CD4-positive, alpha-beta T cell (primary cell): ENCODE measurements at regions not wholly inside any gene's neighbourhood (a gene's known extent, or its start where the extent isn't known, plus 50 kb on each side); places are given as distances from the start of the nearest gene placed in this dataset.

Experiments
- ATAC-seq: fragments of 200-7000 bp; cut with Tn5 transposase; one replicate; pipeline ENCODE4 v1.10.0; 2022; ENCODE audit warnings: mild to moderate bottlenecking; ENCODE audit not compliant: poor library complexity
- CTCF ChIA-PET: fragments of 350-600 bp; sonication (Branson Sonifier 250); formaldehyde crosslinking; loops from one replicate; lab custom pipeline; 2021; ENCODE audit warnings: antibody characterized with exemption, inconsistent platforms; lab: Charles Lee
- POLR2A ChIA-PET: fragments of 350-600 bp; sonication (Branson Sonifier 250); formaldehyde crosslinking; loops from one replicate; lab custom pipeline; 2021; ENCODE audit warnings: antibody characterized with exemption, inconsistent platforms; lab: Charles Lee
- DNase-seq, 14 experiments: peaks; one replicate each; pipeline ENCODE4 v3.0.0-alpha.2; 2013 to 2020; ENCODE audit warnings: mixed read lengths in 2 of 14
- H3K27ac ChIP-seq, 2 donors: one replicate each; pipeline versions ENCODE4 v1.5.1 to v1.7.0; 2013; ENCODE audit warnings: low read length in 2 of 2, low read depth in 1 of 2, mild to moderate bottlenecking in 1 of 2
- H3K27me3 ChIP-seq, 2 experiments: 1 replicate in 1 of 2; 2 replicates in 1 of 2; pipeline versions ENCODE4 v1.6.1 to v1.7.0; 2013; ENCODE audit warnings: low read length in 2 of 2, control low read depth in 1 of 2, mild to moderate bottlenecking in 1 of 2, moderate library complexity in 1 of 2; ENCODE audit not compliant: insufficient read depth in 2 of 2, control insufficient read depth in 1 of 2
- H3K36me3 ChIP-seq: one replicate; pipeline ENCODE4 v1.6.1; 2013; ENCODE audit warnings: low read length, control low read depth; ENCODE audit not compliant: insufficient read depth
- H3K4me1 ChIP-seq: one replicate; pipeline ENCODE4 v1.6.1; 2013; ENCODE audit warnings: low read length, control low read depth; ENCODE audit not compliant: insufficient read depth
- H3K4me3 ChIP-seq: one replicate; pipeline ENCODE4 v1.5.1; 2013; ENCODE audit warnings: mild to moderate bottlenecking, low read length, moderate library complexity
- H3K9me3 ChIP-seq, 2 experiments: 1 replicate in 1 of 2; 2 replicates in 1 of 2; pipeline versions ENCODE4 v1.6.1 to v1.7.0; 2013; ENCODE audit warnings: low read length in 2 of 2, mild to moderate bottlenecking in 2 of 2, control low read depth in 1 of 2, moderate library complexity in 1 of 2; ENCODE audit not compliant: control insufficient read depth in 1 of 2, insufficient read depth in 1 of 2
- H3K27ac Mint-ChIP-seq: one replicate; pipeline ENCODE4 v1.8.0; 2020; ENCODE audit warnings: mixed read lengths
- H3K27me3 Mint-ChIP-seq: one replicate; pipeline ENCODE4 v1.8.0; 2021; ENCODE audit warnings: mixed read lengths
- H3K36me3 Mint-ChIP-seq: one replicate; pipeline ENCODE4 v1.8.0; 2021; ENCODE audit warnings: low read depth, mixed read lengths
- H3K4me1 Mint-ChIP-seq: one replicate; pipeline ENCODE4 v1.8.0; 2021; ENCODE audit warnings: low read depth, mixed read lengths
- H3K4me3 Mint-ChIP-seq: one replicate; pipeline ENCODE4 v1.8.0; 2020; ENCODE audit warnings: mild to moderate bottlenecking, mixed read lengths
- H3K9me3 Mint-ChIP-seq: one replicate; pipeline ENCODE4 v1.8.0; 2020; ENCODE audit warnings: mixed read lengths
- CTCF ChIP-seq: fragments of 200-600 bp; IDR thresholded peaks from one replicate; pipeline ENCODE4 v1.8.0; 2022; ENCODE audit warnings: antibody characterized with exemption, mild to moderate bottlenecking
- intact Hi-C, 2 experiments: fragments of 100-400 bp; cut with DNase I in 1 of 2; cut with micrococcal nuclease in 1 of 2; formaldehyde crosslinking; loops; one replicate each; pipeline versions ENCODE4 v1.15.1 to v1.9.0; 2023 to 2025; cut with DNase I, micrococcal nuclease

GRCh38 chr2:196331851-196332250 lies 160.5 kb upstream of the STK17B start:
- no peak for ATAC-seq
- Mint-ChIP-seq H3K36me3 (no peaks in the 10 kb centered on the region), H3K9me3 (no peaks in the 10 kb centered on the region), H3K4me3 (no peak overlapping the region), H3K4me1 (no peaks in the 10 kb centered on the region), H3K27ac (no peak overlapping the region), H3K27me3 (no peaks in the 10 kb centered on the region)
- Histone ChIP-seq H3K4me3 (no peak overlapping the region), H3K9me3 (no peaks in the 10 kb centered on the region), H3K4me1 (no peaks in the 10 kb centered on the region), H3K27me3 (no peaks in the 10 kb centered on the region), H3K36me3 (no peaks in the 10 kb centered on the region), H3K27ac (no peak overlapping the region)
- no peak for TF ChIP-seq CTCF
- ChIA-PET CTCF (no interaction called here), POLR2A (interaction anchor here (0.7 kb wide), 1 partner anchor 939 kb away, joined by 3 read pairs; no protein-coding TSS in a partner anchor)
- intact Hi-C loops: loop anchor here (10.0 kb wide), 3 partner anchors 47 to 837 kb away; no protein-coding TSS in a partner anchor
- no peak for DNase-seq

- POLR2A ChIA-PET: no interaction called here
- Mint-ChIP-seq H3K27me3 (no peaks in the 10 kb centered on the region), H3K27ac (no peak overlapping the region), H3K36me3 (no peaks in the 10 kb centered on the region), H3K4me1 (no peaks in the 10 kb centered on the region), H3K4me3 (no peak overlapping the region), H3K9me3 (no peaks in the 10 kb centered on the region)
- Histone ChIP-seq H3K9me3 (no peaks in the 10 kb centered on the region), H3K4me1 (no peaks in the 10 kb centered on the region), H3K27ac (no peak overlapping the region), H3K36me3 (no peaks in the 10 kb centered on the region), H3K4me3 (no peak overlapping the region), H3K27me3 (no peaks in the 10 kb centered on the region)
- DNase-seq (no peak), ATAC-seq (no peak)
- no peak for TF ChIP-seq CTCF
- CTCF ChIA-PET: no interaction called here
- intact Hi-C loops: loop anchor here (10.0 kb wide), 3 partner anchors 49 to 839 kb away; no protein-coding TSS in a partner anchor
Measured at GRCh38 chr2:196333397-196333796, 162.0 kb upstream of the STK17B start.

GRCh38 chr2:196334710-196335109 lies 163.3 kb upstream of the STK17B start:
- Histone ChIP-seq H3K36me3 (no peaks in the 10 kb centered on the region), H3K27ac (no peak overlapping the region), H3K4me1 (no peaks in the 10 kb centered on the region), H3K4me3 (no peak overlapping the region), H3K27me3 (no peaks in the 10 kb centered on the region), H3K9me3 (no peaks in the 10 kb centered on the region)
- DNase-seq (no peak), ATAC-seq (no peak)
- H3K27ac Mint-ChIP-seq: no peak overlapping the region
- no peak overlapping the region for H3K4me3 Mint-ChIP-seq
- H3K27me3 Mint-ChIP-seq: no peaks in the 10 kb centered on the region
- TF ChIP-seq CTCF: no peak
- H3K4me1 Mint-ChIP-seq: no peaks in the 10 kb centered on the region
- intact Hi-C loops: loop anchor here (5.0 to 10.0 kb wide), 4 partner anchors 50 to 840 kb away; no protein-coding TSS in a partner anchor
- CTCF ChIA-PET: no interaction called here
- POLR2A ChIA-PET: no interaction called here
- H3K9me3 Mint-ChIP-seq: no peaks in the 10 kb centered on the region
- no peaks in the 10 kb centered on the region for H3K36me3 Mint-ChIP-seq
